Mesodermal cell (in vitro differentiated cells): ENCODE measurements at regions not wholly inside any gene's neighbourhood (a gene's known extent, or its start where the extent isn't known, plus 50 kb on each side); places are given as distances from the start of the nearest gene placed in this dataset.

Source experiments
- H3K27ac ChIP-seq: 2 replicates; pipeline ENCODE4 v1.7.0; 2013; ENCODE audit warnings: mild to moderate bottlenecking, low read depth, low read length, moderate library complexity; ENCODE audit not compliant: severe bottlenecking
- H3K36me3 ChIP-seq: 2 replicates; pipeline ENCODE4 v1.7.1; 2013; ENCODE audit warnings: mild to moderate bottlenecking, low read length, moderate library complexity; ENCODE audit not compliant: control insufficient read depth, insufficient read depth
- H3K4me1 ChIP-seq: one replicate; pipeline ENCODE4 v1.7.1; 2013; ENCODE audit warnings: mild to moderate bottlenecking, low read length; ENCODE audit not compliant: insufficient read depth, control insufficient read depth, poor library complexity, severe bottlenecking
- H3K4me3 ChIP-seq: 2 replicates; pipeline ENCODE4 v1.7.0; 2013; ENCODE audit warnings: low read length, control low read depth, mild to moderate bottlenecking; ENCODE audit not compliant: insufficient read depth, poor library complexity, severe bottlenecking; ENCODE audit errors: extremely low read depth
- H3K9me3 ChIP-seq: 2 replicates; pipeline ENCODE4 v1.7.1; 2013; ENCODE audit warnings: mild to moderate bottlenecking, low read length, moderate library complexity; ENCODE audit not compliant: control insufficient read depth
- WGBS, 2 experiments: methylation state at CpG; one replicate each; pipeline ENCODE4 v1.1.5; 2013; ENCODE audit warnings: missing lambda C conversion rate in 2 of 2; ENCODE audit not compliant: insufficient coverage in 2 of 2; 5-methylcytosine and 5-hydroxymethylcytosine counted together

DNA sequence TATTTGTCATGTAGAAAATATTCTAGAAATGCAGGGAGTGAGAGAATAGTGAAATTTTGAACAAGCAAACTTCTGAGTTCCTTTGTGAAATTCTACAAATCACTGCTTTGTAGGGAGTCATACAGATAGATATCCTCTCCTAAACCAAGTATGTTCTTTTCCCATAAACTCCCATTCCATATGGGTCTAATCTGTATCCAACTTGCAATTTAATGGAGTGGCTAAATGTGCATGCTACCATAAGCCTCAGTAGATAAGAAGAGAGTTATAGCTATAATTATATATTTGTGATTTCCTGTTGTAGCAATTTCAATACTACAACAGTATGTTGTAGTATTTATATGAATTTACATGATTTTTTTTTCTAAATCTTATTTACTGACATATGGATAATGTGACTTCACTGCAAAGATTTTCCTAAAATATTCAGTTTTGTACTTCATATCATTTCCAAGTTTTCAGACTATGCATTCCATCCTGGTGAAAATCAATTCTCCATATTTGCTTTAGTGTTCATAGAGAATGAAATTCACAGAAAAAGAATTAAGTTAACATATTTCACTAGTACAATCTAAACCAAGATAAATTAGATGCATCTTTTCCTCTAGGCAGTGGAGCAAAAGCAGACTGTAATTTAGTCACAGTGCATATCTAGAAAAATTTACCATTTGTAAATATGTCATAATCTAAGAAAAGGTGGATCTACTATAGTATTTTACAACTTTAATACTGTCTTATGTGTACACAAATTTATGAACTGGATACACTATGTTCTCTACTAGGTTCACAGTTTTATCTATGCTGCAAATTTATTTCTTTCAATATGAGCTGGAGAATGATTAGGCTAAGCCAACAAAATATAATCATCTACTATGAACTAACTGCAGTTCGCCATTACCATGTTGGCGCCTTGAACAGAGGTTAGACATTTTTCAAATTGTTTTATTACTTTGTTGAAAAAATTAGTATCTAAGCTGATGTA lies 372.9 kb upstream of the NDST3 start:
- no peak overlapping the region for H3K4me3 ChIP-seq
- no peaks in the 10 kb centered on the region for H3K36me3 ChIP-seq
- no peaks in the 10 kb centered on the region for H3K4me1 ChIP-seq
- no peaks in the 10 kb centered on the region for H3K9me3 ChIP-seq
- H3K27ac ChIP-seq: no peak overlapping the region
- no CpG with 5 or more reads among the region's 2 CpGs for WGBS, 2 experiments

DNA sequence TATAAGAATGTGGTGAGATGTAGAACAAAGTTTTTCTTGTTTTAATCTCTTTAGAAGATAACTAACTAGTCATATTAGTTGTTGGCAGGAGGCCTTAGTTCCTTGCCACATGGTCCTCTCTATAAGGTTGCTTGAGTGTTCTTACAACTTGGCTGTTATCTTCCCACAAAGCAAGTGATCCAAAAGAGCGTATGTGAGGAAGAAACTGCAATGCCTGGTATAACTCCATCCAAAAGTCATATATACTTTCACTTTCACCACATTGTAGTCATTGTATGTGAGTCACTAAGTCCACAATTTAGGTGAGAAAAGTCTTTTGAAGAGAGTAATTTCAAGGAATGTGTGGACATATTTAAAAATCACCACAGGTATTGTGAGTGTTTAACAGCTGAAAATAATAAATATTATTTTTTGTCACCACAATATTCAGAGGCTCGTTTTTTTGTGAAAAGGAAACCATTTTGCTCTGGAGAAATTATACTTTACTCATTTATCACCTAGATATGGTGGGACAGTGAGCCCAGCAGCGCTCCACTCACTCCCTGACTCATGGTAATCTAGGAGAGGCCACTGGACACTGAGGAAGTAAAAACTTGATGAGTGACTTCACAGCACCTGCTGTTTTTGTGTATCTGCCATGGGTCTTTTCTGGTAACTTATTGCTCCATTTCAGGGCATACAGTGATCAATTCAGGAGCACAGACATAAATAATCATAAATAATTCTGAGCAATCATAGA lies 369.4 kb upstream of the NDST3 start:
- Histone ChIP-seq H3K27ac (no peak overlapping the region), H3K4me1 (no peaks in the 10 kb centered on the region), H3K9me3 (no peaks in the 10 kb centered on the region), H3K4me3 (no peak overlapping the region), H3K36me3 (no peaks in the 10 kb centered on the region)
- 100% methylated on average over 1 of the region's 3 CpGs for WGBS, 2 experiments

DNA sequence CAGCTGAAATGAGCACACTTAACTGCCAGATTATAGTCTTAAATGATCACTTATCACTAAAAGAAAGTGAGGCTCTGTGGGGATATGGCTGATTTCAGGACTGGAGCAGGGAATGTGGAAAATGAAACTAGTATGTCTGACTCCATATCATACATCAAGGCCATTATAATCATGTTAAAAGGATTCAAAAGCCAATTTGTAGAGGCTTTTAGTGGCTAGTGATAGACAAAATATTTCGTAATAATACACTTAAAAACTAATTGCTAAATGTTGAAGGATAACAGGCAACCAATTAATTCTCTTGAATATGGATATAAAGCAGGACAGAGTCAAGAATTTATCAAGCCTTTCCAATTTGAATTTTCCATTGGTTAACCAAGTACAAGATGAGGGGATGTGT lies 358.1 kb upstream of the NDST3 start:
- no peaks in the 10 kb centered on the region for H3K36me3 ChIP-seq
- no CpG with 5 or more reads among the region's 1 CpG for WGBS, 2 experiments
- no peak overlapping the region for H3K4me3 ChIP-seq
- H3K4me1 ChIP-seq: no peaks in the 10 kb centered on the region
- no peak overlapping the region for H3K27ac ChIP-seq
- no peaks in the 10 kb centered on the region for H3K9me3 ChIP-seq

DNA sequence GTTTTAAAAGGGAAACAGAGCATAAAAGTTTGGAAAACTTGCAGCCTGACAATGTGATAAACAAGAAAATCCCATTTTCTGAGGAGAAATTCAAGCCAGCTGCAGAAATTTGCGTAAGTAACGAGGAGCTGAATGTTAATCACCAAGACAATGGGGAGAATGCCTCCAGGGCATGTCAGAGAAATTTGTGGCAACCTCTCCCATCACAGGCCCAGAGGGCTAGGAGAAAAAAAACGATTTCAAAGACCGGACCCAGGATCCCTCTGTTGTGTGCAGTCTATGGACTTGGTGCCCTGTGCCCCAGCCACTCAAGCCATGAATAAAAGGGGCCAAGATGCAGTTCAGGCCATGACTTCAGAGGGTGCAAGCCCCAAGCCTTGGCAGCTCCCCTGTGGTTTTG lies 355.4 kb upstream of the NDST3 start:
- Histone ChIP-seq H3K27ac (no peak overlapping the region), H3K4me1 (no peaks in the 10 kb centered on the region), H3K4me3 (no peak overlapping the region), H3K36me3 (no peaks in the 10 kb centered on the region), H3K9me3 (no peaks in the 10 kb centered on the region)
- 74 to 81% methylated on average over 3 to 4 of the region's 4 CpGs for WGBS, 2 experiments

DNA sequence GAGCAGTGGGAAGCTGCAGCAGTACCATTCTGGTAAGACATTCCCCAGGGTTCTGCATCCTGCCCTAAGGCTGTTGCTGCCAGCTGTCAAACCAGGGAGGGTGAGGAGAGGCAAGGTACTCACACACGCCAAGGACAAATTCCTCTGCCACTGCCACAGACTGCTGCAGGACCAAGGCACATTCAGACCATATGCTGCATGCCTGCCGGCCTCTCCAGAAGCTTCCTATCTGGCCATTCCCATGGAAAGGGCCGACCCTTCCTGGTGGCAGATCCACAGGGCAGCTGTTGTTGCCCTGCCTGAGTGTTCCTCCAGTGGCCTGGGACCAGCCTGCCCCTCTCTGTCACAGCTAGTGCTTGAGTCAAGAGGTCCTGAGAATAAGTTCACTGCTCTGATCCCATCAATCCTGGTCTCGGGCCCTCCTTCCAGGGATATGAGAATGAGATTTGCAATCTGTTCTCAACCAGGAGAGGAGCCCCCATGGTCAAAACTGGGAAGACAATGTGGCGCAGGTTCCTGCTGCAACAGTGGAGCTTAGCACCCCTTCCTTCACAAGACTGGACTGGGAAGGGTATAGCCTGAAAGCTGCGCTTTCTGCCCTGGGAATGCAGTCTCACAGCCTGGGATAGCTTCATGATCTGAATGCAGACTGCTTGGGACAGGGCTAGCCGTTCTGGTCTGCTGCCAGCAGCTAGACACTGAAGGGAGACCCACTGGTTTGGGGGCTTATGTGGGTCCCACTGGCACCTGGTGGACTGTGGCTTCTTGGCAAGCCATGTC lies 342.5 kb upstream of the NDST3 start:
- H3K4me1 ChIP-seq: no peaks in the 10 kb centered on the region
- H3K36me3 ChIP-seq: no peaks in the 10 kb centered on the region
- H3K4me3 ChIP-seq: no peak overlapping the region
- H3K9me3 ChIP-seq: no peaks in the 10 kb centered on the region
- no peak overlapping the region for H3K27ac ChIP-seq
- WGBS, 2 experiments: 95% methylated on average over 6 to 7 of the region's 7 CpGs

DNA sequence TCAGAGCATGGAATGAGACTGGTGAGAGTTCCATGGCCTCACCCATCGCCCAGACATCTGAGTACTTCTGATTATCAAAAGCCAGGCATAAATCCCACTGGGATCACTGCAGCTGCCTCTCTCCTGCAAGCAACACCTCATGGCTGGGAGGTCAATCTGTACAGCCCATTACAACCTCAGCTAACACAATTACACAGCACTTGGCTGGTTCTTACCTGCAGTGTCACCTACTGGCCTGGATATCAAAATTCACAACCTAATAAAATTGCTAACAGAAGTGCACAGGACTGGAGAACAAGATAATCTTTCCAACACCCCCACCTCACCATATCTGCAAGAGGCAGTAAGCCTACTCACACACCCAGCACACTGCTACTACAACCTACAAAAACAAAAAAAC lies 341.7 kb upstream of the NDST3 start:
- Histone ChIP-seq H3K27ac (no peak overlapping the region), H3K4me3 (no peak overlapping the region), H3K4me1 (no peaks in the 10 kb centered on the region), H3K9me3 (no peaks in the 10 kb centered on the region), H3K36me3 (no peaks in the 10 kb centered on the region)
- 90 to 100% methylated on average over 1 of the region's 1 CpG for WGBS, 2 experiments

DNA sequence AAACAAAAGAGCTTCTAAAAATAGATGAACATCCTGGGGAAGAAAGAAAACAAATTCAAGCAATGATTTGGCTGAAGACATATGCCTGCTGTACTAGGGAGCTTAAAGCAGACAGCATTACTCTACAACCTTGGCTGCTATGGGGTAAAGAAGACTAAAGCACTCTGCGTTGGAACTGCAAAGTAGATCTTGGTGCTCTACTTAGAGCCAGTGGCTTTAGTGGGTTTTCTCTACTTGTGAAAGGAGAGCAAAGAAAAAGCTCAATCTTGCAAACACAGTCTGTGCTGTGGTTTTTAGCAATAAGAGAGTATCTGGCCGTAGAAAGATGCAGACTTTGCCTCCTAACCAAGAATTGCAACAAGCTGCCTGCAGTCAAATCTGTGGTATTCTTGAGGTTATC lies 334.7 kb upstream of the NDST3 start:
- Histone ChIP-seq H3K9me3 (no peaks in the 10 kb centered on the region), H3K27ac (no peak overlapping the region), H3K4me3 (no peak overlapping the region), H3K4me1 (no peaks in the 10 kb centered on the region), H3K36me3 (no peaks in the 10 kb centered on the region)
- 88 to 93% methylated on average over 2 of the region's 2 CpGs for WGBS, 2 experiments

DNA sequence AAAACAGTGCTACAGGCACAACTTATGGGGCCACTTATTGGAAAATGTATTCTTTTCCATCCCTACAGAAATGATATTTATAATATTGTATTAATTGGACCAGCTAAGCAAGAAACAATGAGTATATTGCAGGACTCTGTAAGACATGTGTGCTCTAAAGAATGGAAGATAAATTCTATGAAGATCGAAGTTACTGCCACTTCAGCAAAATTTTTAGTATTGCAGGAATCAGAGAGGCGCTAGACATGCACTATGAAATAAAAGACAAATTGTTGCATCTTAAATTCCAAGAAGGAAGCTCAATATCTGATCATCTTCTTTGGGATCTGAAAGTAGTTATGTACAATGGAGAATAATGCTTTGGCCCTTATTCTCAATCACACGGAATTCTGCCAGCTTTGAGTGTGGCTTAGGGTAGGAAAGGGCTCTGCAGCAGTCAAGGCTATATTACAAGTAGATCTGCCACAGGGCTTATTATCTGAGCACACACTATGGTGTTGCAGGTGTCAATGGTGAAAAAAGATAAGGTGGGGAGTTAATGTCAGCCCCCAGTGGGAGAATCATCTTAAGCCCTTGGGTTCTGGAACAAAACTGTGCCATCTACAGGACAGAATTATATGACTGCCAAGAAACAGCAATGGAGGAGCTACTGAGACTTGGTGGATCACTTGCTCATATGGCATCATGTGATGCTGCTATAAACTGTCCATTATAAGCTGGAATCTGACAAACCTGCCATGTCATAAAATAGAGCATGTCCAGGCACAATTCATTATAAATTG lies 334.0 kb upstream of the NDST3 start:
- no peak overlapping the region for H3K27ac ChIP-seq
- no peaks in the 10 kb centered on the region for H3K9me3 ChIP-seq
- H3K36me3 ChIP-seq: no peaks in the 10 kb centered on the region
- 90 to 95% methylated on average over 2 to 3 of the region's 3 CpGs for WGBS, 2 experiments
- no peak overlapping the region for H3K4me3 ChIP-seq
- H3K4me1 ChIP-seq: no peaks in the 10 kb centered on the region

DNA sequence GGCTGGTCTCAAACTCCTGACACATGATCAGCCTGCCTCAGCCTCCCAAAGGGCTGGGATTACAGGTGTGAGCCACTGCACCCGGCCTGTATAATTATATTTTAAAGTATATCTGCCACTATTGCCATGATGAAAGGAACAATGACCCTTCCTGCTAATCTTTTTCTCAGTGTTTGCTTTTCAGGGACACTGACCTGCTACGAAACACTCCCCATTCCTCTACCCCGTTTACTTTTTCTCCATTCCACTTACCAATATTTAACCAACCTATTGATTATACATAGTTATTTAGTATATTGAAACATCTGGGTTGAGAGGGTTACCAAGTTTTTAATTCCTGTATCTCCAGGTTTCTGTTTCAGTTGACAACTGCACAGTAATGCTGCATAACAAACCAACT lies 331.9 kb upstream of the NDST3 start:
- no peak overlapping the region for H3K4me3 ChIP-seq
- H3K27ac ChIP-seq: no peak overlapping the region
- H3K9me3 ChIP-seq: no peaks in the 10 kb centered on the region
- no peaks in the 10 kb centered on the region for H3K36me3 ChIP-seq
- H3K4me1 ChIP-seq: no peaks in the 10 kb centered on the region
- 100% methylated on average over 1 of the region's 3 CpGs; no CpG with 5 or more reads in 1 of the 2 experiments for WGBS, 2 experiments

DNA sequence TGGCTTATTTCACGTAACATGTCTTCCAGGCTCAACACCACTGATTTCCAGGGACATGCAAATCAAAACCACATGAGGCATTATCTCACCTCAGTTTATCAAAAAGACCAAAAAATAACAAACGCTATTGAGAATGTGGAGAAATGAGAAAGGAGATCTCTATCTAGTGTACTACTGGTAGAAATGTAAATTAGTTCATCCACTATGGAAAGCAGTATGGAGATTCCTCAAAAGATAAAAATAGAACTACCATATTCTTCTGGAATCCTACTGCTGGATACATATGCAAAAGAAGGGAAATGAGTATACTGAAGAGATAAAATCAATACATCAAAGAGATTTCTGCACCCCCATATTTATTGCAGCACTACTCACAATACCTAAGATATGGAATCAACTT lies 329.6 kb upstream of the NDST3 start:
- 83% methylated on average over 1 of the region's 2 CpGs; no CpG with 5 or more reads in 1 of the 2 experiments for WGBS, 2 experiments

More for the DNA sequence above, 329.6 kb upstream of the NDST3 start:
- Histone ChIP-seq H3K4me1 (no peaks in the 10 kb centered on the region), H3K36me3 (no peaks in the 10 kb centered on the region), H3K9me3 (no peaks in the 10 kb centered on the region), H3K4me3 (no peak overlapping the region), H3K27ac (no peak overlapping the region)
